Lung (tissue), 11 donors: ENCODE measurements at regions not wholly inside any gene's neighbourhood (a gene's known extent, or its start where the extent isn't known, plus 50 kb on each side); places are given as distances from the start of the nearest gene placed in this dataset.

Experiments
- ATAC-seq: fragments of 200-7000 bp; cut with Tn5 transposase; one replicate; pipeline ENCODE4 v1.9.1; 2020; ENCODE audit warnings: moderate number of reproducible peaks; ENCODE audit not compliant: insufficient read depth, low FRiP score
- DNase-seq, 3 donors: peaks; one replicate each; pipeline ENCODE4 v3.0.0-alpha.2; 2013 to 2017
- H3K27ac ChIP-seq, 2 donors: one replicate each; pipeline ENCODE4 v1.5.1; 2013; ENCODE audit warnings: mild to moderate bottlenecking in 2 of 2, moderate library complexity in 2 of 2, control low read depth in 1 of 2, inconsistent platforms in 1 of 2, low read depth in 1 of 2, low read length in 1 of 2
- H3K27me3 ChIP-seq, 3 donors: one replicate each; pipeline ENCODE4 v1.5.1; 2013; ENCODE audit warnings: low read length in 2 of 3; ENCODE audit not compliant: control insufficient read depth in 3 of 3, insufficient read depth in 3 of 3
- H3K36me3 ChIP-seq, 4 donors: one replicate each; pipeline ENCODE4 v1.5.1; 2013; ENCODE audit warnings: low read length in 4 of 4, mild to moderate bottlenecking in 1 of 4, moderate library complexity in 1 of 4; ENCODE audit not compliant: control insufficient read depth in 4 of 4, insufficient read depth in 4 of 4
- H3K4me1 ChIP-seq, 5 donors: one replicate each; pipeline ENCODE4 v1.5.1; 2013; ENCODE audit warnings: low read length in 5 of 5, mild to moderate bottlenecking in 2 of 5, moderate library complexity in 1 of 5; ENCODE audit not compliant: control insufficient read depth in 5 of 5, insufficient read depth in 5 of 5
- H3K4me3 ChIP-seq: one replicate; pipeline ENCODE4 v1.5.1; 2013; ENCODE audit warnings: mild to moderate bottlenecking, control low read depth, moderate library complexity
- H3K9ac ChIP-seq, 2 donors: one replicate each; pipeline ENCODE4 v1.5.1; 2013; ENCODE audit warnings: low read length in 2 of 2, control low read depth in 1 of 2; ENCODE audit not compliant: insufficient read depth in 1 of 2
- H3K9me3 ChIP-seq, 4 donors: one replicate each; pipeline ENCODE4 v1.5.1; 2013; ENCODE audit warnings: low read length in 3 of 4, mild to moderate bottlenecking in 1 of 4, moderate library complexity in 1 of 4; ENCODE audit not compliant: control insufficient read depth in 4 of 4, insufficient read depth in 3 of 4
- WGBS, 2 donors: extraction: QIAGEN DNeasy Blood & Tissue Kit; methylation state at CpG; one replicate each; pipeline ENCODE4 v1.1.7; 2013; 5-methylcytosine and 5-hydroxymethylcytosine counted together
- TF ChIP-seq, protein P1 (sequence below): IDR thresholded peaks from 2 replicates; pipeline ENCODE4 v1.5.1; 2012; ENCODE audit warnings: mild to moderate bottlenecking; ENCODE audit errors: control extremely low read depth, extremely low read depth
- donor health status: control.
- donor health status: control.
- donor health status: Bipolar disorder and iron deficiency.
- donor health status: healthy.
- donor health status: DM: yes; HTN: yes; CAD: no.

DNA sequence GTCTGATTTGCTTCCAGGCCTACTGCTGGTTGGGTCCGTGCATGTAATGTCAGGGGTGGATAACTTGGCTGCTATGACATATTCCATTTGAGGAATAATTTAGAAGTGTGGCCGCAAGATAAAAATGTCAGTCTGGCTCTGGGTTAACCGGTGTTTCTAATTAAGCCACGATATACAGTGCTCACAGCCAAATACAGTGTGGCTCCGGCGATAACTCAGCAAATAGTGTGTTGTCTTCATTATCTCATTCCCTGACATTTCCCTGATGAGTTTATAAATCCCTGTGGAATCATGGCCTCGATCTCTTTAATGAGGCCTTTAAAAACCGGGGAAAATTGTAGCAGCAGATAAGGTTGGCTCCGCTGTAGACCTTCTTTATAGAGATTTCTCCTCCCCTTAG lies 1125.0 kb downstream of the TYW1 start:
- DNase-seq (no peak), ATAC-seq (no peak)
- 84 to 88% methylated on average over 9 of the region's 9 CpGs for WGBS, 2 donors
- Histone ChIP-seq H3K4me1 (no peaks in the 10 kb centered on the region), H3K27ac (no peak overlapping the region), H3K9me3 (peaks cover 0 to 12% (median 8%) of the 10 kb centered on the region in 4 donors), H3K9ac (no peak overlapping the region), H3K4me3 (no peak overlapping the region), H3K36me3 (no peaks in the 10 kb centered on the region), H3K27me3 (no peaks in the 10 kb centered on the region)
- TF ChIP-seq, protein P1, sequence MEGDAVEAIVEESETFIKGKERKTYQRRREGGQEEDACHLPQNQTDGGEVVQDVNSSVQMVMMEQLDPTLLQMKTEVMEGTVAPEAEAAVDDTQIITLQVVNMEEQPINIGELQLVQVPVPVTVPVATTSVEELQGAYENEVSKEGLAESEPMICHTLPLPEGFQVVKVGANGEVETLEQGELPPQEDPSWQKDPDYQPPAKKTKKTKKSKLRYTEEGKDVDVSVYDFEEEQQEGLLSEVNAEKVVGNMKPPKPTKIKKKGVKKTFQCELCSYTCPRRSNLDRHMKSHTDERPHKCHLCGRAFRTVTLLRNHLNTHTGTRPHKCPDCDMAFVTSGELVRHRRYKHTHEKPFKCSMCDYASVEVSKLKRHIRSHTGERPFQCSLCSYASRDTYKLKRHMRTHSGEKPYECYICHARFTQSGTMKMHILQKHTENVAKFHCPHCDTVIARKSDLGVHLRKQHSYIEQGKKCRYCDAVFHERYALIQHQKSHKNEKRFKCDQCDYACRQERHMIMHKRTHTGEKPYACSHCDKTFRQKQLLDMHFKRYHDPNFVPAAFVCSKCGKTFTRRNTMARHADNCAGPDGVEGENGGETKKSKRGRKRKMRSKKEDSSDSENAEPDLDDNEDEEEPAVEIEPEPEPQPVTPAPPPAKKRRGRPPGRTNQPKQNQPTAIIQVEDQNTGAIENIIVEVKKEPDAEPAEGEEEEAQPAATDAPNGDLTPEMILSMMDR, result no peak

DNA sequence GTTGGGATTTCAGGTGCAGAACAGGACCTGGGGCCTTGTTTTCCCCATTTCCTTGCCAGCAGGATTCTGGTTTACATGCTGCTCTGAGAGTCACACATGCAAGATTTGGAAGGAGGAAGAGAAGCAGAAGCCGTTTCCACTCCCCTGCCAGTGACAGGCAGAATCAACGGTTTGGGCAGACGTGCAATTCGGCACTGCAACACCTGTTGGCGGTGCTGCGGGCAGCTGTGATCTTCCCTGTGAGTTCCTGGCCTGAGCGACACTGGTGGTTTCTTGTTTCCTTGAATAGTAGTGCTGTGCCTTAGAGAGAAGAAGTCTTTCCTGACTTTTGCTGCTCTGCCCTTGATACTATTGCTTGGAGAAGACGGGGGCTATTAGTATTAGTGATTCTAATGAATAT lies 1126.2 kb downstream of the TYW1 start:
- no peak overlapping the region for H3K9ac ChIP-seq
- ATAC-seq, result no peak
- H3K27ac ChIP-seq, result no peak overlapping the region
- no peak for DNase-seq
- H3K36me3 ChIP-seq, result no peaks in the 10 kb centered on the region
- H3K4me1 ChIP-seq, result no peaks in the 10 kb centered on the region
- TF ChIP-seq, protein P1, result no peak
- no peak overlapping the region for H3K4me3 ChIP-seq
- peaks cover 0 to 12% (median 8%) of the 10 kb centered on the region in 4 donors for H3K9me3 ChIP-seq
- 82 to 84% methylated on average over 8 of the region's 8 CpGs for WGBS, 2 donors
- no peaks in the 10 kb centered on the region for H3K27me3 ChIP-seq

DNA sequence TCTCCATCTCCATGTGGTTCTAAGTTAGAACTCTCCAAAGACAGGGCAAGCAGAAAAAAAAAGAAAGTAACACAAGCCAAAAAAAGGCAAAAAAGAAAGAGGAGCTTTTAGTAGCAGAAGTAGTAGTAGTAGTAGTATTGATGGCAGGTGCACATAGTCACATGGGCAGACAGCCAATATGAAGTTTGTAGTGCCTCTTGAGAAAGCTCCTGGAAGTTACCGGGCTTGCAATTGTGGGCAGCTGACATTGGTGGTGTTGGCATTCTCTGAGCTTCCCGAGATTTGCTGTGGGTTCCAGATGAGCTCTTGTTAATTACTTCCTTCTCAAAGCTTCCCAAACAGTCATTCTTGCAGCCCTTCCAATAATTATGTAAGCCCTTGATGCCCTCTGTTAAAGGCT lies 1128.5 kb downstream of the TYW1 start:
- Histone ChIP-seq H3K4me1 (no peaks in the 10 kb centered on the region), H3K9me3 (peaks cover 0 to 2% (median under 1%) of the 10 kb centered on the region in 4 donors), H3K27me3 (no peaks in the 10 kb centered on the region), H3K4me3 (no peak overlapping the region), H3K36me3 (no peaks in the 10 kb centered on the region), H3K9ac (no peak overlapping the region), H3K27ac (no peak overlapping the region)
- WGBS, 2 donors, result 50 to 77% methylated on average over 2 of the region's 2 CpGs
- ATAC-seq, result no peak
- peak; percentile 15 to 65 (median 30) for DNase-seq
- TF ChIP-seq, protein P1, result no peak

DNA sequence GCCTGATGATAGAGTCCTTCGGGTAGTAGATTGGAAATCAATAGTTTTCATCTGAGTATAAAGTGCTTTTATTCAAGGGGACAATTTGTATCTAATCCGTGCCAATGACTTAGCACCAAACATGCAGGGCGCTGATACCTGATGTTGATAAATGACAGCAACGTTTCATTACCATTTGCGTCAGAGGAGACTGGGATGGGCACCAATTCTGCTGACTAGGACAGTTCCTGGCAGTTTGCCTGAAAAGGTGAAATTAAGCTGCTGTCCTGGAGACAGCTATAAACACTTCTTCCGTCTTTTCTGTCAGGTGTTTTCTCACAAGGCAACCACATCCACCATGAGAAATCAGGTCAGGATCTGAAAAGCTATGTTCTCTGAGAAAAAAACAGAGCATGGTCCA lies 1136.4 kb downstream of the TYW1 start:
- DNase-seq (no peak), ATAC-seq (no peak)
- H3K9me3 ChIP-seq, result no peaks in the 10 kb centered on the region
- H3K9ac ChIP-seq, result no peak overlapping the region
- TF ChIP-seq, protein P1, result no peak
- 87 to 92% methylated on average over 6 of the region's 6 CpGs for WGBS, 2 donors
- H3K4me1 ChIP-seq, result no peaks in the 10 kb centered on the region
- H3K27ac ChIP-seq, result no peak overlapping the region
- peaks cover 0 to 6% (median 2%) of the 10 kb centered on the region in 3 donors for H3K27me3 ChIP-seq
- H3K4me3 ChIP-seq, result no peak overlapping the region
- no peaks in the 10 kb centered on the region for H3K36me3 ChIP-seq
